ENCODE measurements at regions not wholly inside any gene's neighbourhood (a gene's known extent, or its start where the extent isn't known, plus 50 kb on each side); places are given as distances from the start of the nearest gene placed in this dataset.

DNA sequence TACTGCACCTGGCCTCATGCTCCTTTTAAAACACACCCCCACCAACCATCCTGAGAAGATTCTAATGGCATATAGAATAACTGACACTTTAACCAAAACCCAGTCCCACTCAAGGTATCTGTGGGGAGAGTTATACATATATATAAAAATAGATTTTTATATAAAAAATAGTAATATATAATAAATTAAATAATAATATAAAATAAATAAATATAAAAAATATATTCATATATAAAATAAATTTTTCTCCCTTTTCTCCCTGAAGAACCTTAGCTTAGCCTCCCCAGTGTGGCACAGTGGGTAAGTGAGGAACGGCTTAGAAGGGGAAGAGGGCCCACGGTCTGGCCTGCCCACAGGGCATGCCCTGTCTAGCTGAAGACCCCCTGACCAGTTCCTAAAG is 51.1 kb upstream of the SSBP2 start:
- no peak for DNase-seq
- intact Hi-C loops (cut with DNase I; ENCODE audit: low total_unique reads) = no loop called here
- TF ChIP-seq POLR2A (IDR thresholded peaks at IDR 0.05) = no peak
- no peak for TF ChIP-seq CTCF (IDR thresholded peaks at IDR 0.05)
- 89 to 92% methylated on average over 2 of the region's 2 CpGs for WGBS, 2 donors
- Histone ChIP-seq H3K27me3 (no peaks in the 10 kb centered on the region), H3K9me3 (no peaks in the 10 kb centered on the region), H3K27ac (no peak overlapping the region), H3K4me3 (no peak overlapping the region), H3K36me3 (ENCODE audit: low read depth, missing control alignments) (no peaks in the 10 kb centered on the region), H3K4me1 (no peaks in the 10 kb centered on the region)

GRCh38 chr5:81800797-81801196 is 49.9 kb upstream of the SSBP2 start:
- Histone ChIP-seq H3K9me3 (no peaks in the 10 kb centered on the region), H3K27me3 (no peaks in the 10 kb centered on the region), H3K4me1 (no peaks in the 10 kb centered on the region), H3K36me3 (ENCODE audit: low read depth, missing control alignments) (no peaks in the 10 kb centered on the region), H3K4me3 (no peak overlapping the region), H3K27ac (no peak overlapping the region)
- intact Hi-C loops (cut with DNase I; ENCODE audit: low total_unique reads) = no loop called here
- 55 to 69% methylated on average over 1 of the region's 1 CpG for WGBS, 2 donors
- no peak for DNase-seq
- TF ChIP-seq POLR2A (IDR thresholded peaks at IDR 0.05) = no peak
- TF ChIP-seq CTCF (IDR thresholded peaks at IDR 0.05) = no peak

Small RNAs in the stretch of these regions (small RNA-seq; reads per million reads assigned to genes)
- gene SEM1P1 = 0 reads per million in 2 donors

Measured in testis (tissue), 2 donors.